PC-9 (cell line): ENCODE measurements at regions not wholly inside any gene's neighbourhood (a gene's known extent, or its start where the extent isn't known, plus 50 kb on each side); places are given as distances from the start of the nearest gene placed in this dataset.

Source experiments
- BruUV-seq: library from RNA; stranded (reverse); fragments of 400-500 nt; replicated peaks from 2 replicates; lab custom pipeline; 2021; lab: Mats Ljungman, UMichigan
- CTCF ChIA-PET: fragments of 300-600 bp; sonication (Branson Sonifier 250); formaldehyde crosslinking; loops from one replicate; lab custom pipeline; 2022; ENCODE audit warnings: antibody characterized with exemption; lab: Charles Lee
- POLR2A ChIA-PET: fragments of 300-600 bp; sonication (Branson Sonifier 250); formaldehyde crosslinking; loops from one replicate; lab custom pipeline; 2022; ENCODE audit warnings: antibody characterized with exemption; ENCODE audit not compliant: unreplicated experiment; lab: Charles Lee
- DNase-seq, 2 experiments: peaks; one replicate each; pipeline versions ENCODE4 v3.0.0 to v3.0.0-alpha.2; 2015 to 2022; ENCODE audit warnings: mixed read lengths in 1 of 2
- H2AFZ ChIP-seq: fragments of 200-600 bp; sonication (generic); 2 replicates; pipeline ENCODE4 v1.8.1; 2017; ENCODE audit warnings: antibody characterized with exemption
- H3F3A ChIP-seq: fragments of 200-600 bp; sonication (generic); 2 replicates; pipeline ENCODE4 v1.8.1; 2017; ENCODE audit warnings: antibody characterized with exemption, mild to moderate bottlenecking, low read depth; ENCODE audit not compliant: insufficient read depth
- H3K27ac ChIP-seq: fragments of 200-600 bp; sonication (generic); 2 replicates; pipeline ENCODE4 v1.6.1; 2016; ENCODE audit warnings: mixed run types
- H3K27me3 ChIP-seq: fragments of 200-600 bp; sonication (generic); 2 replicates; pipeline ENCODE4 v1.6.1; 2016; ENCODE audit warnings: low read depth, mixed run types; ENCODE audit not compliant: insufficient read depth
- H3K36me3 ChIP-seq: fragments of 200-600 bp; sonication (generic); 2 replicates; pipeline ENCODE4 v1.6.1; 2016; ENCODE audit warnings: low read depth, mixed run types
- H3K4me1 ChIP-seq: fragments of 200-600 bp; sonication (generic); replicated peaks from 2 replicates; pipeline ENCODE4 v1.6.1; 2016; ENCODE audit warnings: mixed run types; ENCODE audit not compliant: insufficient read depth
- H3K4me2 ChIP-seq: fragments of 200-600 bp; sonication (generic); 2 replicates; pipeline ENCODE4 v1.6.1; 2017; ENCODE audit warnings: mixed run types
- H3K4me3 ChIP-seq: fragments of 200-600 bp; sonication (generic); 2 replicates; pipeline ENCODE4 v1.6.1; 2016; ENCODE audit warnings: mixed run types
- H3K79me2 ChIP-seq: fragments of 200-600 bp; sonication (generic); 2 replicates; pipeline ENCODE4 v1.6.1; 2017; ENCODE audit warnings: low read depth, mixed run types
- H3K9me2 ChIP-seq: fragments of 200-600 bp; sonication (generic); 2 replicates; pipeline ENCODE4 v1.8.1; 2017; ENCODE audit warnings: mild to moderate bottlenecking; ENCODE audit not compliant: insufficient read depth
- H3K9me3 ChIP-seq: fragments of 200-600 bp; sonication (generic); 2 replicates; pipeline ENCODE4 v1.8.1; 2016; ENCODE audit warnings: low read depth; ENCODE audit not compliant: insufficient read depth
- H4K20me1 ChIP-seq: fragments of 200-600 bp; sonication (generic); 2 replicates; pipeline ENCODE4 v1.8.1; 2017; ENCODE audit not compliant: insufficient read depth
- EZH2 ChIP-seq: fragments of 200-600 bp; sonication (generic); IDR thresholded peaks from 2 replicates; pipeline ENCODE4 v1.8.0; 2017; ENCODE audit warnings: antibody characterized with exemption, low read depth
- intact Hi-C: fragments of 100-400 bp; cut with micrococcal nuclease; formaldehyde crosslinking; loops from one replicate; pipeline ENCODE4 v1.10.0; 2022; ENCODE audit not compliant: unreplicated experiment
- TF ChIP-seq, protein P1 (sequence below): fragments of 200-600 bp; sonication (generic); conservative IDR thresholded peaks from 2 replicates; pipeline ENCODE4 v1.6.1; 2017; ENCODE audit warnings: mixed run types, antibody characterized with exemption, mild to moderate bottlenecking, moderate library complexity

GRCh38 chr12:104888892-104889291 lies 69.2 kb downstream of the SLC41A2 start:
- no peak overlapping the region for H3K27ac ChIP-seq
- H3K27me3 ChIP-seq, result no peaks in the 10 kb centered on the region
- no peak for DNase-seq
- intact Hi-C loops, result no loop called here
- H3F3A ChIP-seq, result 0 out of 2 replicates have a peak, but pooled peaks cover 7% of the 10 kb centered on the region
- no peaks in the 10 kb centered on the region; the same call in 1 of the 2 replicates for H3K9me3 ChIP-seq
- POLR2A ChIA-PET, result no interaction called here
- CTCF ChIA-PET, result interaction anchor here (0.6 kb wide), 1 partner anchor 9 kb away, joined by 4 read pairs; no protein-coding TSS in a partner anchor
- no TSS peak for BruUV-seq
- no peak overlapping the region for H2AFZ ChIP-seq
- H3K9me2 ChIP-seq, result 0 out of 2 replicates have a peak, but pooled peaks cover 5% of the 10 kb centered on the region
- no peaks in the 10 kb centered on the region for H4K20me1 ChIP-seq
- H3K4me1 ChIP-seq, result peaks cover 19% of the 10 kb centered on the region
- H3K4me2 ChIP-seq, result no peak overlapping the region
- TF ChIP-seq EZH2, result no peak
- TF ChIP-seq, protein P1, sequence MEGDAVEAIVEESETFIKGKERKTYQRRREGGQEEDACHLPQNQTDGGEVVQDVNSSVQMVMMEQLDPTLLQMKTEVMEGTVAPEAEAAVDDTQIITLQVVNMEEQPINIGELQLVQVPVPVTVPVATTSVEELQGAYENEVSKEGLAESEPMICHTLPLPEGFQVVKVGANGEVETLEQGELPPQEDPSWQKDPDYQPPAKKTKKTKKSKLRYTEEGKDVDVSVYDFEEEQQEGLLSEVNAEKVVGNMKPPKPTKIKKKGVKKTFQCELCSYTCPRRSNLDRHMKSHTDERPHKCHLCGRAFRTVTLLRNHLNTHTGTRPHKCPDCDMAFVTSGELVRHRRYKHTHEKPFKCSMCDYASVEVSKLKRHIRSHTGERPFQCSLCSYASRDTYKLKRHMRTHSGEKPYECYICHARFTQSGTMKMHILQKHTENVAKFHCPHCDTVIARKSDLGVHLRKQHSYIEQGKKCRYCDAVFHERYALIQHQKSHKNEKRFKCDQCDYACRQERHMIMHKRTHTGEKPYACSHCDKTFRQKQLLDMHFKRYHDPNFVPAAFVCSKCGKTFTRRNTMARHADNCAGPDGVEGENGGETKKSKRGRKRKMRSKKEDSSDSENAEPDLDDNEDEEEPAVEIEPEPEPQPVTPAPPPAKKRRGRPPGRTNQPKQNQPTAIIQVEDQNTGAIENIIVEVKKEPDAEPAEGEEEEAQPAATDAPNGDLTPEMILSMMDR, result no peak
- no peak overlapping the region for H3K4me3 ChIP-seq
- no peaks in the 10 kb centered on the region for H3K36me3 ChIP-seq
- no peaks in the 10 kb centered on the region for H3K79me2 ChIP-seq

DNA sequence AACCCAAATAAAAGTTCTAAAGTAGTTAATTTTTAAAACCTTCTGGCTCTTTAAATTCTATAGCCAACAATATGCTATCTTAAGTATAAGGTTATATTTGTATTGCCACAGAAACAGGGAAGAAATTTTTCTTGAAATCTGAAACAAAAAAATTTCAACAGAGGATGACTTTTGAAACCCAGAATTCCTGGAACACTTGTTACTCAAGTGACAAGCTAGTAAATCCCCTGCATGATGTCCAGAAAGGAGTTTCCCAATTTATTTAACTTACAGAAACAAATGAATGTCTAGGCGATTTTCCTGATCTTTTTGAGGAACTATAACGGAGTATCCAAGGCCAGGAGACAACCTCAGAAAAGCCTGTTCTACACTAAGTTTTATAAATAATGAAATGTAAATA lies 69.6 kb downstream of the SLC41A2 start:
- no peaks in the 10 kb centered on the region for H4K20me1 ChIP-seq
- no peak overlapping the region for H3K27ac ChIP-seq
- no peak for DNase-seq
- no peak overlapping the region for H3K4me2 ChIP-seq
- 0 out of 2 replicates have a peak, but pooled peaks cover 5% of the 10 kb centered on the region for H3K9me2 ChIP-seq
- H3K36me3 ChIP-seq, result no peaks in the 10 kb centered on the region
- H3K4me3 ChIP-seq, result no peak overlapping the region
- CTCF ChIA-PET, result interaction anchor here (0.6 kb wide), 1 partner anchor 10 kb away, joined by 4 read pairs; no protein-coding TSS in a partner anchor
- H2AFZ ChIP-seq, result no peak overlapping the region
- peaks cover 19% of the 10 kb centered on the region for H3K4me1 ChIP-seq
- H3K79me2 ChIP-seq, result no peaks in the 10 kb centered on the region
- H3K27me3 ChIP-seq, result no peaks in the 10 kb centered on the region
- TF ChIP-seq EZH2, result no peak
- TF ChIP-seq, protein P1, result no peak
- intact Hi-C loops, result no loop called here
- POLR2A ChIA-PET, result no interaction called here
- H3F3A ChIP-seq, result 0 out of 2 replicates have a peak, but pooled peaks cover 7% of the 10 kb centered on the region
- H3K9me3 ChIP-seq, result no peaks in the 10 kb centered on the region; the same call in 1 of the 2 replicates
- no TSS peak for BruUV-seq

DNA sequence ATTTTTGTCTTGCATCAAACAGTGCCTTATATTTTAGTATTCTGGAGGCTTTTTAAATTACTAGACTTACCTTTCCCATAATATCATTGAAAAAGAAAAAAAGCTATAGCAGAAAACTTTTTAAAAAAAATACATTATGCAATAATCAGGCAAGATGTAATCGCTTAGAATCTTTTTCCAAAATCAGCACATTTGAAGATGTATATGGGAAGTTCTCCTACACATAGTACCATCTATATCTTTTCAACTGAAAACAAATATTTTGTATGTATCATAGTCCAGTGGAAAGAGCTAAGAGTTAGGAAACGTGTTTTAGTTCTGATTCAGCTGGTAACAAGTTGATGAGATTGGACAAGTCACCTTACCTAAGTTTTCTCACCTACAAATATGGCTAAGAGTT lies 70.6 kb downstream of the SLC41A2 start:
- ChIA-PET POLR2A (no interaction called here), CTCF (no interaction called here)
- intact Hi-C loops, result no loop called here
- Histone ChIP-seq H3K79me2 (no peaks in the 10 kb centered on the region), H3K27ac (no peak overlapping the region), H3K27me3 (no peaks in the 10 kb centered on the region), H3F3A (0 out of 2 replicates have a peak, but pooled peaks cover 7% of the 10 kb centered on the region), H3K9me3 (peaks cover 3% of the 10 kb centered on the region), H3K4me1 (peaks cover 19% of the 10 kb centered on the region), H3K4me2 (no peak overlapping the region), H2AFZ (no peak overlapping the region), H4K20me1 (no peaks in the 10 kb centered on the region), H3K36me3 (no peaks in the 10 kb centered on the region), H3K9me2 (0 out of 2 replicates have a peak, but pooled peaks cover 5% of the 10 kb centered on the region), H3K4me3 (no peak overlapping the region)
- no TSS peak for BruUV-seq
- DNase-seq, result no peak
- TF ChIP-seq EZH2, result no peak
- TF ChIP-seq, protein P1, result no peak
